EH (cell line): ENCODE measurements at regions not wholly inside any gene's neighbourhood (a gene's known extent, or its start where the extent isn't known, plus 50 kb on each side); places are given as distances from the start of the nearest gene placed in this dataset.

ENCODE experiments used
- DNase-seq: peaks from one replicate; pipeline ENCODE4 v3.0.0-alpha.2; 2015; ENCODE audit warnings: low read depth

DNA sequence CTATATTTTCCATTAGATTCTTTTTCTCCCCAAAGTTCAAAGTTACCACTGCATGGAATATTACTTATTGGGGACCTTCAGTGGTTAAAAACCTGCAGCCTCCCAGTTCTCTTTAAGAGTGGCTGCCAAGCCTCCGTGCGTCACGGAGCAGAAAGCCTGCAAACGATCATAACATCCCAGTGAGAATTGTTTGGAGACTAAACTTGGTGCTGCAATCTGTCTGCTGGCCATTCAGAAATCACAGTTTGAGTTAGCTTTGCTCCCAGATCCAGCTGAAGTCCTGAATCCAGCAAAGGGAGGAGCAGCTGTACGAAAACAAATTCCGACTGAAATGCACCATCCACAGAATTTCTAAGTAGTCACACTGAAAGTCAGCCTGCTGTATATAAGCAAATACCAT is 213.5 kb upstream of the PDE10A start:
- DNase-seq, result no peak

DNA sequence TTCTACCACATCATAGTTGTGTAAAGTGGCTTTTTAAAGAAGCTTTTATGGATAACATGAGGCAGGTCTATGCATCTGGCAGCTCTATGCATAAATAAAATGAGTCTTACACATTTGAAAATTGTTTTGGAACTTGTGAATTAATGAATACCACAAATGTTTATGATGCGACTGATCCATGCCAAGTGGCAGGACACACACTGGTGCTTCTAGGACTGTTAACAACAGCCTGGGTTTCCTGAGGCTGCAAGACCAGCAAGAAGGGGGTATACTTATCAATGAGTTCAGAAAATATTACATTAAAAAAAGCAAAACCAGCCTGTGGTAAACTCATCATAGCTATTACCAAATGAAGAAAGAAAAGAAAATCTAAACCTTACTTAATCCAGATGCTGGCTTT is 212.9 kb upstream of the PDE10A start:
- DNase-seq, result no peak

DNA sequence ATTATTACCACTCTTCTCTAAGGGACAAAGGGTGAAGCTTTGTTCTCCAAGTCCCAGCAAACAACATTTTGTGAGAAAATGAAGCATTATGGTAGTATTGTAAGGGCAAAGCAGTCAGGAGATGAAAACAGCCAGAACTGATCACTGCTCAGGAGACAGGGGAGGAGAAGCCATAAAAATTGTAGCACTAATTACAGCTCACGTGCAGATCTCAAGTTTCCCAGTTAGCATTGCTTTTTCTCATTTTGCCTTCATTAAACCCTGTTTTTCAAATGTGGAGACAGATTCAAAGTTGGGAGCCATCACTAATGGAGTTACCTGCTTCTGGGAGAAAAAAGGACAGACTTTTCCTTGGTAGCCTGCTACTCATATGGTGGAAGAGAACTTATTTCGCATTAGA is 210.9 kb upstream of the PDE10A start:
- no peak for DNase-seq

DNA sequence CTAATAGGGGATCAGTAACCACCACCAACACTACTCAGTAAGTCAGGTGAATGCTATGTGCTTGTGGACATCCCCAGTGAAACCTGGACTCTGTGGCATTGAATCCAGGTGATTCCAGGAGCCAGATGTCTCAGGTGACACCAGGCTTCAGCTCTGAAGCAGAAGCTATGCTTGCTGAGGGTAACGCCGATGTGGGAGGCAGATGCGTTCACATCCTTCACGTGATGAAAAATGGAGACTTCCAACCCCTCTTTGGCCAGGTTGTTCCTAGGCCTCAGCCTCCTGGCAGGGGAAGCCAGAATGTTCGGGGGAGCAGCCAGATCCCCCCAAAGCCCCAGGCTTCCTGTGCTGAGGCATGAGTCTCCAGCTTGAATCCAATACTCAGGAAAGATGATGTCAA is 209.8 kb upstream of the PDE10A start:
- no peak for DNase-seq

DNA sequence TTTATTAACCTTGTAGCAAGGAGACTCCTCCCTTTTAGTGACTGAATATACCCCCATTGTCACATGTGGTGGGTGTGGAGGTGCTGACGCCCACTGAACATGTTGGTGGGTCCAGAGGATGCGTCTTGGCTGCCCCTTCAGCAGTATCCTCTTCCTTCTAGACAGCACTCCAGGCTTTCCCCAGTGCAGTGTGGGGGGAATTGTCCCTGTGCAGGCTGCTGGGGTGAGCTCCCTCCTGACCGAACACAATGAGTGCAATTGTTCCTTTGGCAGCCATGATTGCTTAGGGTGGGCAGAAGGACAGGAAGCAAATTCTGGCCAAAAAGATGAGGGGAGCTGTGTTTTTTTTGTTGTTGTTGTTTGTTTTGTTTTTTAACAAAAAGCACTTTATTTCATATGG is 209.3 kb upstream of the PDE10A start:
- no peak for DNase-seq

DNA sequence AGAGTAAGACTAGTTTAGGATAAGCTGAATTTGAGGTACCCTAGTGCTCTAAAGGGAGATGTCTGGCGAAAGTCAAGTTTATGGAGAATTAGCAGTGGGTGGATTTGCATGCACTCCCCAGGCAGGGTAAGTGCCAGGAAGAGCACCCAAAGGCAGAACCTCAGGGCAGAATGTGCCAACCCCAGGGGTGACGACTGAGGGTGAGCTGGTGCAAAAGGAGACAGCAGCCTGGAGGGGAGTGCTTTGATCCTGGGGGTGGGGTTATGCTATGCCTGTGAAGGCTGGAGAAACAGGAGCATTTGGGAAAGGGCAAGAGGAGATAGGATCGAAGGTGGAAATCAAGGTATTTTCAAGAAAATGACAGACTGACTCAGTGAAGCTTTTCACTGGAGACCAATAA is 208.5 kb upstream of the PDE10A start:
- DNase-seq, result no peak

DNA sequence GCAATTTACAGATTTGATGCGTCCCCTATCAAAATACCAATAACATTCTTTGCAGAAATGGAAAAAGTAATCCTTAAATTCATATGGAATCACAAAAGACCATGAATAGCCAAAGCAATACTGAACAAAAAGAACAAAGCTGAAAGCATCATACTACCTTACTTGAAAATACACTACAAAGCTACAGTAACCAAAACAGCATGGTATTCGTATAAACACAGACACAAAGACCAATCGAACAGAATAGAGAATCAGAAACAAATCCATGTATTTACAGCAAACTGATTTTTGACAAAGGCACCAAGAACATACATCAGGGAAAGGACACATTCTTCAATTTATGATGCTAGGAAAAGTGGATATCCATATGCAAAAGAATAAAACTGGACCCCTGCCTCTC is 206.5 kb upstream of the PDE10A start:
- no peak for DNase-seq

DNA sequence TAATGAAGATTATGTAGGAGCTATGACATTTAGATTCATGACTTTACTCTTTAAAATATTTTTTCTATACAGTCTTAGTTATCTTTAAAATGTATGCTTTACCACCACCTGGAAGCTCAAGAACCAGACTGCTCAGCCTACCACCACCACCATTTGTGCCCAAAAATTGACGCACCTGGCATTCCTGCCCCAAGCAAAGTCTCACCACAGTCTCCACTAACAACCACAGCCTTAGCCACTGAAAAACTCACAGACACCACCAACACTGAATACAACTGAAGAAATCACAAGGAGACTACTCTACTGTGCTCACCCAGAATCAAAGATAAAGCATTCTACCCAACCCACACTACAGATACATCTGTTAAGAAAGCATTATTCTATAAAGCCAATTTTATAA is 201.9 kb upstream of the PDE10A start:
- no peak for DNase-seq

DNA sequence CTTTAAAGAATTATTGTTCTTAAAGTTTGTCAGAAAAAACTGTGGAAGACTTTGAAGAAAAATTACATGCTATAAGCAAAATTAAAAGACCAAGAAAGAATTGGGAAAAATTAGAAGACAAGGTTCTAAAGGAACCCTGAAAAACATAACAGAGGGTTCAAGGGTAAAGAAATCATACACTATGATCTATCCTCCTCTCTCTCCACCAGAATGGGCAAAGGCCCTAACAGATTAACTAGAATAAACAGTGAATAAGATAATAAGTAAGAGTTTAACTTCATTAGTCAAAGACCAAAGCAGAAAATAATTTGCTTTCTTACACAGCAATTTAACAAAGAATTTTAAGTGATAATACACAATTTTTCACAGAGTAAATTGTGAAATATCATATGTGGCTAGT is 201.2 kb upstream of the PDE10A start:
- no peak for DNase-seq

DNA sequence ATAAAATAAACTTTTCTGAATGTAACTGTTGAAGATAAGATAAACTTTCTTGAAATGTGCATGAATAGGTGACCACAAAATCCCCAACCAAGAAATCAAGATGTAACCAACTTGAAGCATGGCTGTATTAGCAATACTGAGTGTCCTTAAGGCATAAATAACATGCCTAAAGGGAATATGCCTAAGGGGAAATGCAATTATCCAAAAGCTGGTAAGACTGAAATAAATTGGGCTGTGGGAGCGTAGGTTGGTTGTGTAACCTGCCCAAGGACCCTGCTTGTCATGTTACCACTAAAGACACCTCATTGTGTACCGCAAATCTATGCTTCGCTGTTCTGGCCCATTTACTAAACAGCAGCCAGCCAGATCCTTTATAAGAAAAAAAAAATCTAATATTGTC is 200.8 kb upstream of the PDE10A start:
- DNase-seq, result no peak

DNA sequence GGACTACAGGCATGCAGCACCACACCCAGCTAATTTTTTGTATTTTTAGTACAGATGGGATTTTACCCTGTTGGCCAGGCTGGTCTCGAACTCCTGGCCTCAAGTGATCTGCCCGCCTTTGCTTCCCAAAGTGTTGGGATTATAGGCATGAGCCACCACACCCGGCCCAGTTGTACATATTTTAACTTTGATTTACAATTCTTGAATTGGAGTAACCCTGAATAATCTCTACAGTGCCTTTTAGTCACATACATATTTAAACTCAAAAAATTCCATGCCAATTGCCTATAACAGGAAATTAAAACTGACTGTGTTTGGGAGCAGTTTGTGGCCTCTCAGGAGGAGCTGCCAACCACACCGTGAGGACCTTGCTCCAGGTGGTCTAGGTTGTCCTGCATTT is 199.8 kb upstream of the PDE10A start:
- no peak for DNase-seq

DNA sequence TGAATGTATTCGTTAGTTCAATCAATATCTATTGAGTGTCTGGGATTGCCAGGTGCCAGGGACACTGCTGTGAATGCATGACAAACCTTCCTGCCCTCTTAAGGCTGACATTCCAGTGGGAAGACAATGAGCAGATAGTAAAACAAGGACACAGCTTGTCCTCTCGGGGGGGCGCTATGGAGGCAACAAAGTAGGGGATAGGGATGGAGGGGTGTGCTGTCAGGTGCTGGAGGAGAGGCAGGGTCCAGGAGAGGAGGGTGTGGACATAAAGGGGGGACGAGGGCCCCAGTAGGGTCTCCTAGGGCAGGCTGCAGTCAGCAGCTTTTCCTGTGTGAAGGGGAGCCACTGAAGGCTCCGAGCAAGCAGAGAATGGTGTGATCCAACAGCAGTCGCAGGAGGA is 198.2 kb upstream of the PDE10A start:
- no peak for DNase-seq

DNA sequence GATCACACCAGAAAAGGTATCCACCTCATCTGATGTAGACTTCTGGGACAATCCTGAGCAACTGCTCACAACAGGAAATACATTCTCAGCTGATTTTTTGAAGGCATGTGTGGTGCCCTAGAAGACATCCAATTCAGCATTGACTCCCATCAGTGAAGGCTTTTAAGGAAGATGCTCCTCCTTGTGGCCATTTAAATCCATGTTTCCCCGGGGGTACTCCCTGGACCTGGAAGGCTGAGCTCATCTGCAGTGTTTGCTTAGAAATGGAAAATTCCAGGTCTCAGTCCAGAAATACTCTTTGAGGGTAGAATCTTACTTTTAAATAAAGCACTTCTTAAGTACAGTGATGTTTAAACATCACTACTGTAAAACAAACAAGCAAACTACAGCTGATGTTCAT is 195.5 kb upstream of the PDE10A start:
- DNase-seq, result no peak

DNA sequence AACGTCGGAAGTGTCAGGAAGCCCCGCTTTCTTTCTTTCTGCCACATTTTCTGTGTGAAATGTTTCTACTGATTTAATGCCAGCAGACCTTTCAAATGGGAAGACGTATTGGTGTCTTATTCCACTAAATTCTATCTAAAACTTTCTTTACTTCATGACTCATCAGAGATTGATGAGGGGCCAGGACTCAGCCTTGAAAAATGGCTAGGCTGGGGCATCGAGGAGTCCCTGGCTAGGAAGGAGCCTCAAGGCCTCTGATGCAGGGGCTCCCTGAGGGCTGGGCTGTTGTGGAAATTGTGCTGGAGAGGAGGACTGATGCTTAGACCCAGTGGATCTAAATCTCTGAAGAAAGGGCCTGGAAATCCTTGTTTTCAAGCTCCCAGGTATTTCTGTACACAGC is 192.8 kb upstream of the PDE10A start:
- DNase-seq, result no peak

DNA sequence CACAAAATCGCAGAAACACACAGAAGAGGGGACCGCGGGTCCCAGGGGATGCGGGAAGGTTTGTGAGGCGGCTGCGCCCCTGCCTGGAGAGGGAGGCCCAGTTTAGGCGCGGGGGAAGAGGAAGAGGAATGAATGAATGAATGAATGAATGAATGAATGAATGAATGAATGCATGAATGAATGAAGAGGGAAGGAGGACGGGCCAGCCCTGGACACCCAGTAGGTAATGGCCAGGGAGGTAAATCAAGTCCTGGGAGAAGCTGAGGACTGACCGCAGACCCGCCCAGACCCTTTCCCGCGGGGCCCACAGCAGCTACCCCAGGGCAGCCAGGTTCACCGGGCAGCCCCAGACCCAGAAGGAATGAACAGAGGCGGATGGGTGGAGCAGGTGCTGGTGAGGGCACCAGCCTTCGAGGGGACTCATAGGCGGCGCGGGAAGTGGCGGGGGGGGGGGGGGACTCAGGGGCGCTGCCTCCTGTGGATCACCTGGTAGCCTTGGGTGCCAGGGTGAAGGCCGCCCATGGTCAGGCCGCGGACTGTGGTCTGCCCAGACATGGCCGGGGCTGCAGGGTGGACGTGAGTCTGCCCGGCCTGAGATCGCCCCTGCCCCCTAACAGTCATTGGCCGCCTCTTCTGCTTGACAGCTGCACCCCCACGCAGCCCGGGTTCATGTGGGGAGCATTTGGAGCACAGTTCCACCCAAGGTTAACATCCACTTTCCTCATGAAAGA is 192.0 kb upstream of the PDE10A start:
- DNase-seq, result no peak

DNA sequence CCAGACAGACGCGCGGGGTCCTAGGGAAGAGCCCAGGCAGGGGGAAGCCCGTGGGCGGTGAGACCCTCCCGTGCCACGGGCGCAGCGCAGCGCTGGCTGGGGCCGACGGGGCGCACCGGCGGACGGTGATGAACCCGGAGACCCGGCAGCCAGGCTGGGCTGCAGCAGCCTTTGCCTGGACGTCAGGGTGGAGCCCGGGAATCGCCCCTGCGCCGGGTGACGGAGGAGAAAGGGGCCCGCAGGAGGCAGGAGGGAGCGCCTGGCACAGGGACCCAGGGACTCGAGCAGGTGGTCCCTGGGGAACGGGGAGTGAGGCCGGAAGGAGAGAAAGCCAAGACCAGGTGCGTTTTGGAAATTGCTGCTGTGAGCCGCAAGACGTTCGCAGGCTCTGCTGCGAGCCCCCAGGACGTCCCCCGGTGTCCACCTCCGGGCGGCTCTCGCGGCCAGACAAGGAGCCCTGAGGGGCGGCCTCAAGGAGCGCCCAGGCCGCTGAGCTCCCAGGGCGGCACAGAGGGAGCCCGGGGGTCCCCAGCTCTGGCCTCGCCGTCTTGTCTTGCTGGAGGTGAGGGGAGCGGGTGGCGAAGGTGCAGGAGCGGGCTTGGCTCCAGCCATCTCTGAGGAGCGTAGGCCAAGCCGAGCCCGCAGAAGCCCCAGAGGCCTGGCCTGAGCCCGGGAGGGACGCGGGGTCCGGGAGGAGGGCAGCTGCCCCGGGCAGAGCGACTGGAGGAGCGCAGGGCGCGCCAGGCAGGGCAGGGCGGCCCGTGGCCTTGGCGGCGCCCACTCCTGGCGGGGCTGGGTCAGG is 191.2 kb upstream of the PDE10A start:
- DNase-seq, result no peak

DNA sequence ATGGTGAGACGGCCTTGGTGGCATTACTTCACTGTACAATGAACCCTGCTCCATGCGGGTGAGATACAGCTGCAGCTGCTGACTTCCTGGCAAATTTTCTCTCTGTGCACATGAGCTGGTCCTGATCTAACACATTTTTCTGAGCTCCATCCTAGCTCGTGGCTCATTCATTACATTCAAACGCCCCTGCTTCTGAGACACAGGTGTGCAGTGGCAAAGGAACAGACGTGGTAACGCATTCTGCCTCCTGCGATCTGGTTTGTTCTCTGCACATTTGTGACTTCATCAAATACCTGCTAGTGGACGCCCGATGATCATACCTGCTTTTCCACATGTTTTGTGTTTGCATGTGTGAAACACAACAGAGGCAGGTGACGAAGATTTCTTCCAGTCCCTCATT is 189.6 kb upstream of the PDE10A start:
- DNase-seq, result no peak

DNA sequence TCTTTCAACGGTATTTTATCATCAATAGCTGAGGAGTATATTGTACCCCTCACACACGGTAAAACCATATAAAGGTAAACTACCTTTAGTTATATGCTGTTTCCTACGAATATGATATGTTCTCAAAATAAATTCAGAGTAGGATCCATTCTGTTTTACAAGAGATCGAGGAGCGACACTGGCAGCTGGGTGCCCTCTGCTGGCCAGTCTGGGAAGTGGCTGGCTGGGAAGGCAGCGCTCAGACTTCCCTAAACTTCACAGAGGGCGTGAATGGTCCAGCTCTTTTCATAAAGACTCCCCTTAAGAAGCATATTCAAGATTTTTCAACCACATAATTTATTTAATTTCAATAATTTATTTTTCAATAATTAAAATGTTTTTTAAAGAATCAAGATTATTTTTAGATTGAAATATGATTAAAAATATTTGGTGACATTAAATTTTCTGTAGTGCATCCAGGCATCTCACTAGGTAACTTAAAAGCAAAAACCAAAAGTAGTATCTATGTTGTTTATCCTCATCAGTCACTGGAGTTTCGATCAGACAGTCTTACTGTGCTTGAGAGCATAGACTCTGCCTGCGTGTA is 187.5 kb upstream of the PDE10A start:
- peak; percentile 17 for DNase-seq

DNA sequence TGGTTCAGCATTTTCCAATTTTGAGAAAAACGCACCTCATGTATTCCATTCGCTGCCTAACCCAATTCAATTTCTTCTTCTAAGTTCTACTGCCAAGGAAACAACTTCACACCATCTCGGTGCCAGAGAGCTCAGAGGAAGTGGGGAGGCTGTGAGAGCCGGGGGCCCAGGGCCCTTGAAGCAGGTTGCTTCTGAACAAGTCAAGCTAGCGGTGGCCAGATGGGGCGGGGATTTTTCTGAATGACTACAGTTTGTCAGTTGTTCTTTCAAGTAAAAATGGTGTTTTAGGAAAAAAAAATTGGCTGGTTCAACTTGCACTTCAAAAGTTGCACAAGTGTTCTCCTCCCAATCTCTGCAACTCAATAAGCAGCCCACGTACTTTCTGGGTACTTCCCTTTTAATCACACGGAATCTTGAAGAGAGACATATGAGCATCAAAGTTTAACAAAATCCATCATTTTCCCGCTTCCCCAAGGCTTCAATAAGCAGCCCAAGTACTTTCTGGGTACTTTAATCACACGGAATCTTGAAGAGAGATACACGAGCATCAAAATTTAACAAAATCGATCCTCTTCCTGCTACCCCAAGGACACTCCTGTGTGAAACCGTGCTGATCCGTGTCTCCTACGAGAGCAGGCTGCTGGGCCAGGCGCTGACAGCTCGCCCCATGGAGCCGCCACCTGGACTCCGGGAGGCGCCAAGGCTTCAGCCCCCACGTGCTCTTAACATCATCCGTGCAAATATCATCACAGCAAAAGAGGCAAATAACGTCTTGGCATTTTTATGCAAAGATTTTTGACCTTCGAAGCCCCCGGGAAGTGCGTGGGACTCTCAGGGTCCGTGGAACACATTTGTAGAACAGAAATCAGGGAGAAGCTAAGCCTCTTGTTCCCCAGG is 186.7 kb upstream of the PDE10A start:
- no peak for DNase-seq

DNA sequence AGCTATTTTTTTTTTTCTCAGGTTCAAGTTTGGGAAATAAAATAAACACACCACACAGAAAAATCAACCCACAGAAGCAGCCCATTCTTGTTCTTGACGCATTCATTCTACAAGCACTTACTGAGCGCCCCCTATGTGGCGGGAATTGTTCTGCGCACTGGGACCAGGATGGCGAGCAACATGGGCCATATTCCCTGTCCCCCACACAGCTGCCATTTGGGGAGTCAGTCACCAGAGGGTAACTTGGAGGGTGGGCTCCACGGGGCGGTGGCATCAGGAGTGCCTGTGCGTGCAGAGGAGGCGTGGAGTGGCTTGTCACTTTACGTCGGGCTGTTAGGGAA is 185.0 kb upstream of the PDE10A start:
- no peak for DNase-seq

DNA sequence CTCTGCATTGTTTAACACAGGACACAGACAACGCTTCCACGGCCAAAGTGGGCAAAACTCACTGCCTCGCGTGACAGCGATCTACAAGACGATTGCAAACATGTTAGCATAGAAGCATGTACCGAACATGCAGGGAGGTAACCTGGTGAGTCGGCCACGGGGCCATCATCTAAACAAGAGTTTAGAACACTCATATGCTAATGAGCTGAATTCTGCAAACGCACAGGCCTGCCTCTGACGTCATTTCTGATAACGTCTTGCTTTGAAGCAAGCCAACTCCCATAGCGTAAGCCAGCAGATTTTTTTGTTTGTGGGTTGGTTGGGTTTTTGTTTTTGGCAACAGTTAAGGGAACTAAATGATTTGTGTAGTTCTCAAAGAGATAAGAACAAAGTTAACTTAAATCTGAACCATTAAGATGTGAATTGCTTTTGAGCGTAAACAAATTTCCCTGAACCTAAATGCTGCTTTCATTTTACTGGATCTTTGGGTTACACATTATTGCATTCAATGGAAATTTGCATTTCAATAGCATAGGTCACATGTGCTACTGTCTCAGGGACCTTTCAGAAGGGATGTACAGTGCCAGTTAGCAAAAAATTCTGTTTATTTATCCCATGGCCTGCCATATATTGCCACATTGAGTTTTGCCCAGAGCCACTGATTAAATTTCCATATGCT is 184.5 kb upstream of the PDE10A start:
- DNase-seq, result no peak
